A673 (cell line): ENCODE measurements at regions not wholly inside any gene's neighbourhood (a gene's known extent, or its start where the extent isn't known, plus 50 kb on each side); places are given as distances from the start of the nearest gene placed in this dataset.

Experiments used
- CTCF ChIP-seq: fragments of 300-800, 200-600 bp; sonication (generic); conservative IDR thresholded peaks from 2 replicates; pipeline ENCODE4 v1.5.1; 2017; ENCODE audit warnings: low read depth, mild to moderate bottlenecking, antibody characterized with exemption, low read length, moderate library complexity, mixed read lengths
- EZH2 ChIP-seq: fragments of 200-600 bp; sonication (generic); IDR thresholded peaks from 2 replicates; pipeline ENCODE4 v1.6.1; 2017; ENCODE audit warnings: borderline replicate concordance, low read depth, mild to moderate bottlenecking, mixed read lengths, antibody characterized with exemption, low read length; ENCODE audit not compliant: poor library complexity, severe bottlenecking

- no peak for TF ChIP-seq CTCF
- TF ChIP-seq EZH2 = no peak
Observed at GRCh38 chr20:46823753-46824152, 70.9 kb upstream of the EYA2 start.
